ENCODE measurements at regions not wholly inside any gene's neighbourhood (a gene's known extent, or its start where the extent isn't known, plus 50 kb on each side); places are given as distances from the start of the nearest gene placed in this dataset.

GRCh38 chr2:103327966-103328365, 566.1 kb downstream of the TMEM182 start (continued):
- no peak for TF ChIP-seq CHD7 (IDR thresholded peaks at IDR 0.05; ENCODE audit: insufficient replicate concordance, low read length)
